GM21737 (cell line): ENCODE measurements at regions not wholly inside any gene's neighbourhood (a gene's known extent, or its start where the extent isn't known, plus 50 kb on each side); places are given as distances from the start of the nearest gene placed in this dataset.

Experiments used
- ATAC-seq: cut with Tn5 transposase; IDR thresholded peaks from one replicate; pipeline ENCODE4 v1.9.1; 2021; ENCODE audit warnings: mild to moderate bottlenecking, moderate library complexity; ENCODE audit not compliant: unreplicated experiment

DNA sequence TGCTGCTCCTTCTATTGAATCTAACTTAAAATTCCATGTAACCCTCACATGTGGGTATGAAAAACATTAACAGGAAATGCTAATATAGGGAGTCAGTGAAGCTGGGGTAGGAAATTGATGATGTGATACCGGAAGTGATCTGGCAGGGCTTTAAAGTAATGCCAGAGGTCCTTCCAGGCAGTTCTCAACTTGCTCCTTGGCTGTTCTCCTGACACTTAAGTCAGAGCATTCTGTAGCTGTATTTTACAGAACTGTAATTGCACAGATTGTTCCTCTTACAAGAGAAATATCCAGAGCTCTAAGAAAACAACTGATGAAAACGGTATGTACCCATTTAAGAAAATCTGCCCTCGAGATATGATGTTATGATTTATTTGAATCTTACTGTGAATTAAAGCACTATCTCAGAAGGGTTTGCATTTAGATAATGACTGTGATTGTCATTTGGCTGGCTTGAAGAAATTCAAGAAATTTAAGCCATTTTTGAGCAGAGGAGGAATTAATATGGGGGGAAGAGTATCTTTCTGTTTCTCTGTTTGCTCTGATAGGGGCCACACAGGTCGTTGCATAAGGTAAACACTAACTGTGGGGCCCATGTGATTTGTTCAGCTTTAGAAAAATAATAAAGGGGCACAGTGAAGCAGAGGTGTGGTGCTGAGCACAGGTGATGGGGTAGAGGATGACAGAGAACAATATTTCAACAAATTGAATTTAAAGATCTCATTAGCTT lies 88.4 kb downstream of the BBS10 start:
- no peak for ATAC-seq

DNA sequence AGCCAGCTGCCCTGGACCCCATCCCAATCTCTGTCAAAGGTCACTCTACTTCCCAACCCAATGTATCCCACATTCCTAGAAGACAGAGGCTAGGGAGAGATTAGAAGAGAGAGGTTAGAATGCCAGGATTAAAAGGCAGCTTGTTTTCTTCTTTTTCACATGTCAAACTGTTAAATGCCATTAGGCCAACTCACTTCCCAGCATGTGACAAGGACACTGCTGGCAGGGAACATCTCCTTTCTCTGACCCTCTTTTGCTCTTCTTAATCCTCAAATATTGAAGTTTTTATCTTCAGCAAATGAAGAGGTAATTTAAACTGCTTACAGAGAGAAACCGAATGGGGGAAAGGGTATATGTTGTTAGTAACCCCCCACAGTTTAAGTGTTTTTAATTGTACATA lies 89.1 kb downstream of the BBS10 start:
- ATAC-seq = no peak

DNA sequence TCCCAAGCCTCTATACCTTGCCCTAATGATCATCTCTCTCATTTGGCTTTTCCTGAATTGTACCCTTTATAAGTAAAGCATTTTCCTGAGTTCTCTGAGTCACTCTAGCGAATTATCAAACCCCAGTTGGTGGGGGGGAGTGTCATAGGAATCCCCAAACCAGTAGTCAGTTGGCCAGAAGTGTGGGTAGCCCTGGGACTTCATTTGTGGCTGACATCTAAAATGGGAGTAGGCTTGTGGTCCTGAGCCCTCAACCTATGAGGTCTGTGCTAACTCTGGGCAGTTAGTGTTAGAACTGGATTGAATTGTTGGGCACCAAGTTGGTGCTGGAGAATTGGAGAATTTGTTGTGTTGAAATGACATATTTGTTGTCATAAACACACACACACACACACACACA lies 91.3 kb downstream of the BBS10 start:
- no peak for ATAC-seq

DNA sequence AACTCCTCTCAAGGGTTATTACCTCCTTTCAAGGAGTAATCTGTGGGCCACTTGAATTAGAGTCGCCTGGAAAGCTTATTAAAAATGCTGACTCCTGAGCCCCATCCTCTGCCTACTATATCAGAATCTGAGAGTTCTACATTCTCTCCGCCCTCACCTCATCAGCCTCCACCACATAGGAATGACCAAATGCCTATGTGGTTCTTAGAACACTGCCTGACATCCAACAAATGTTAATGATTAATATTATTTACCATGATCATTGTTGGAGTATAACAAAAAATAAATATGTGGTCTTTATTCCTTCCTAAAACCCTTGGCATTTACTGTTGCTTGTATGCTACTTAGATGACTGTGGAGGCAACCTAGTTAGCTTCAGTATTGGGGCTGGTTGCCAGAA lies 91.9 kb downstream of the BBS10 start:
- ATAC-seq = no peak

DNA sequence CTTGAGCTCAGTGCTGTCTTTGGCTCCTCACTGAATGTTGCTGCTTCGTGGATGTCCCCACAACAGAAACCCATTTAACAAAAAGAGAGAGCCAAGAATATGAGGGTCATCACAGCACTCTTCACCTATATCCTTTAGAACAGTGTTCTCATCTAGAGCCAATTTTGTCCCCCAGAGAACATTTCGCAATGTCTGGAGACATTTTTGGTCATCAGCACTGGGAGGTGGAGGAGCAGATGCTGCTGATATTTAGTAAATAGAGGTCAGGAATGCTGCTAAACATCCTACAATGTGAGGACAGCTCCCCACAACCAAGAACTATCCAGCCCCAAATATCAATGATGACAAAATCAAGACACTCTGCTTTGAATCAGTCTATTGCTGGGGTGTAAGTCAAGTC lies 92.5 kb downstream of the BBS10 start:
- no peak for ATAC-seq

DNA sequence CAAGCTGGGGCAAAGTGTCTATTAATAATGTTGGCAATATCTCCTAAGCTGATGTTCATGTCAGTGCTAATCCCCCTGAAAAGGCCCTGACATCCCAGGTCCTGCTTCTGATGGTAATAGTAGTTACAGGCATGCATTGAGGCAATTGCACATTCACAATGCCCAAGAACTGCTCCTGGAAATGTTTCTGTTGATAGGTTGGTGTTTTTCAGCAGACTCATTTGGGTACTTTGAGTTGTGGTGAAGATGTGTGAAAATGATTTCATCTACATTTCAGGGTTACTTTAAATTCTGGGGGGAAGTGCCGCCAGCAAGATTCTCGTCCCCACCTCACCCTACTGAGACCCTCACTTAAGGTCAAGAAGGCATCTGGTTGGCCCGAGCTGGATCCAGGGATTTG lies 92.9 kb downstream of the BBS10 start:
- ATAC-seq = no peak

DNA sequence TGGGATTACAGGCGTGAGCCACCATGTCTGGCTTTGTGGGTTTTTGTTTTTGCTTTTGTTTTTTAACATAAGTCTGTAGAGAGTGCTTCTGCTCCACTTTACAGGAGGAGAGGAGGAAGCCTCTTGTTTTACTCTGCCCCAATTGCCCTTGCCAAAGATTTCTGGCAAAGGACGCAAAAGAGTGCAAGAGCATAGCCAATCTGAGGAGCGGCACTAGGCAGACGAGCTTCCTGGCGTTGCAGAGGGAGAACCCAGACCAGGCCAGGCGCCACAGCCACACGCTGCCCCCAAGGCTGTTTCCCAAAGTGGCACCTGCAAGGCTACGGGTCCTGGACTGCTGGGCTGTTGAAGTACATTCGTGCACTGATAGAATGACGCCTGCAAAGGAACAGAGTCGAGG lies 96.2 kb downstream of the BBS10 start:
- ATAC-seq = no peak

DNA sequence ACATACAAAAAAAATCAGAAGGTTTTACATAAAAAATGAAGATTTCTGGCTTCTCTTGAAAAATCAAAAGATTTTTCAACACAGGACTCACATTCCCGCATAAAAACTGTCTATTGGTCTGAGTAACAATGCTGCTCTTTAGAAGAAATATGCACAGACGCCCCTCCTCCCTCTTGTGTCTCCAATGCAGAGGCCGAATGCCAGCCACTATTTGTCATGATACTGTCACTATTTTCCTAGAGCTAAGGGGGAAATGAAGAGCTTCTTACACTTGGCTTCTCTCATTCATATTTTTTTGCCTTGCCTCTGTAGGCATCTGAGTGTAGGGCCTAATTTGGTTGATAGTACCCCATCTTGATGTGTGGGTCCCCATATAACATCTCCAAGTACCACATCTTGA lies 98.0 kb downstream of the BBS10 start:
- no peak for ATAC-seq

DNA sequence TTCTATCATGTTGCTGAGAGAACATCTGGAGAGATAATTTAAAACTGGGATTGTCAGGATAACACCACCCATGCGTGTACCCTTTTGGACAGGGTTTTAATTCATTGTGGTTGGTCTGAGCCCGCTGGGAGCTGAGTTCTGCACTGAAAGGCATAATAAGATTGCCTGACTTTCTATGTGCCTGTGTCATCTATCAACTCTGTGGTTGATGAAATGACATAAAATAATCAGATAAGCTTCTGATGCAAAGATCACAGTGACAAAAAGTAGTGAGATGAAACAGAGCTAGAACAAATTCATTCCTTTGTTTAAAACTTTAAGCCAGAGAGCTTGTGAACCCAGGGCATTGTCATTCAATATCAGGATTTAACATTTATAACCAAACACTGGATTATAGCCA lies 98.7 kb downstream of the BBS10 start:
- no peak for ATAC-seq

DNA sequence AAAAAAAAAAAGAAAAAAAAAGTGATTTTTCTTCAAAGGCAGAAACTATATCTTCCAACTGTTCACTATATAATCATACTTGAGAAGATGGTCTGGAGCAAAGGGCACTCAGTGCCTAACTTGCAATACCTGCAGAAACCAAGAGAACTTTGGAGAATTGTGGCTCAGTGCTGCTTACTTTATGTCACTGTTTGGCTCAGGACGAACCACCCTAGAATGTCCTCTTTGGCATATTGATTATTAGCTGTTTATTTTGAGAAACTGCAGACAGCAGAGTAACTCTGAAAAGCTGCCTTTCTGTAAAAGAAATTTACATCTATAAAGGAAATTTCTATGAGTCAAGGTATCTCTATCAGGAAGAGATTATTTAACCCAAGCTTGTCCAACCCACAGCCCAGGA lies 100.2 kb downstream of the BBS10 start:
- ATAC-seq = no peak

DNA sequence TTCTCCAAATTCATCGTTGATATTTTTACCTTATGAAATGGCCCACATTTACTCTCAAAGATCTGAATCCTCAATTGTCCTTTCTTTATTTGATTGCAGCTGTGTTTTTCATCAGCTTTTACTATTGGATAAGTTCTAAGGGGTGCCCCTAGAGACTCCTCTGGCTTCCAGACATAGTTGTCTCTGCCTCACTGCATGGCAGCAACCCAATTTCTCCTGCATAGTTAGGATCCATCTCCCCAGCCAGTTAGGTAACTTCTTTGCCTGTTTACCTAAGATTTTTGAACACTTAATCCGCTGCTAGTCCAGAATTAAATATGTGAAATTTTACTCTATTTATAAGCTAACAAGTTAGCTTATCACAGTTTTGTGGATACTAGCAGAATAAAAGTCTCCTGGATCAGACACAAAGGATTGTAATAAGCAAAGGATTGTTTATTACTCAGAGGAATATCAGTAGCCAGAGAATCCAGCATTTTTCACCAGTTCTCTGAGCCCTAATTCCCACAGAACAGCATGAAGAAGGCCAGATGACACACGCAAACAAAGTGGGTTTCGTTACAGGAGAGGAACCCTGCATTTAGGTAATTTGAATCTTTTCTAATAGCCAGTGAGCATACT lies 101.1 kb downstream of the BBS10 start:
- no peak for ATAC-seq

DNA sequence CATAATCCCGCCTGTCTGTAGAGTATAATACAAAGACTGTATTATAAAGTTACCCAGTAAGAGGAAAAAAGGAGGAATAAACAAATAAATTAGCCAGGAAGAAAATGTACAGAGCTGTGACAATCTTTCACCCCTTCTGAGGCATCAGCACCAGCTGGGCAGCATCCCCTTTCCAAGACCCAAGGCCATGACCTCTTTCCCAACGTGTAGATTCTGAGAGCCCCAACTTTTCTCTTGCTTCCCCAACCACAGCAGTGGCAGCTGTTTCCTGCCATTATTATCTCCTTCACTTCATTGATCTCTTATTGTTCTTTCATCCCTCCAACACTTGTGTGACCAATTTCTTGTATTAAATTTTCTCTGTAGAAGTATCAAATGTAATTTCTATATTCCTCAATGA lies 101.6 kb downstream of the BBS10 start:
- no peak for ATAC-seq

DNA sequence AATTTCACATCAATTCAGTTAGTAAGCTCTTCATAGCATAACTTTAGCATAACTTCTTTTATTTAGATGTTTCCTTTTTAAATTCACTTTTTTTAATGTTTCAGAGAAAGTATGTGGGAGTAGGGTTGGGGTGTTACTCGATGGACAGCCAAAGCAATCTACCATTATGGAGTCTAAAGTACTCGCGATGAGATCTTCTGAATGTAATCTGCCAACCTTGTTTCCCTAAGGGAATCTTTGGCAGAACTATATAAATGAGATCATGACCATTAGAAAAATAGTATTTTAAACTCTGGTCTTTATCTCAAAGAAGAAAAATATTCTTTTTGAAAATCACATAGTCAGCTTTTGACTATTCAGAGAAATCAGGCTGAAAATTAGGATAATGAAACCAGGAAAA lies 103.9 kb downstream of the BBS10 start:
- ATAC-seq = no peak

DNA sequence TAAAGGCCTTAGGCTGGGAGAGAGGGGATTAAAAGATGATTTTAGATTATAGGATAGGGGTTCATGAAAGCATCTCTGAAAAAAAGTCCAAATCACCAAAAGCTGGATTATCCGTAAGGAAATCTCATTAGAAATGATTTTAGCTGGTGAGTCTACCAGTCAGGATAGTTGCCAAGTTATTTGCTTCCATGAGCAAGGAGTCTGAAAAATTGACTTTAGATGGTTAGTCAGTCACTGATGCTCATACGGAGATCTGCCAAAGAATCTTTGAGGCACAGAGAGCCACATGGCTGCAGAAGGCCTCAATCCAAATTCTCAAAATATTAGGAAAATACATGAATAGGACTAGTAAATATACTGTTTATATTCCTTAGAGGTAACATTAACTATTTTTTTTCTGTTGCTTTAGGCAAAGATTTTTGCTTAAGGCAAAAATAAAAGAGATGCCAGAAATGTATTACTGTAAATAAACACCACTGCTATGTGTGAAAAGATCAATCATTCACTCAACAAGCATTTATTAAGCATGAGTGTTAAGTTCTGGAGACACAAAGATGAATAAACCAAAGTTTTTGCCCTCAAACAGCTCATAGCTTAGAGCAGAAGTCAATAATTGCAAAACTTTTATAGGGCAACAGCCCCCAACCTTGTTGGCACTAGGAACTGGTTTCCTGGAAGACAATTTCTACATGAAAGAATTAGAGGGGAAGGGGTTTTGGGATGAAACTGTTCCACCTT lies 105.2 kb downstream of the BBS10 start:
- ATAC-seq = no peak

DNA sequence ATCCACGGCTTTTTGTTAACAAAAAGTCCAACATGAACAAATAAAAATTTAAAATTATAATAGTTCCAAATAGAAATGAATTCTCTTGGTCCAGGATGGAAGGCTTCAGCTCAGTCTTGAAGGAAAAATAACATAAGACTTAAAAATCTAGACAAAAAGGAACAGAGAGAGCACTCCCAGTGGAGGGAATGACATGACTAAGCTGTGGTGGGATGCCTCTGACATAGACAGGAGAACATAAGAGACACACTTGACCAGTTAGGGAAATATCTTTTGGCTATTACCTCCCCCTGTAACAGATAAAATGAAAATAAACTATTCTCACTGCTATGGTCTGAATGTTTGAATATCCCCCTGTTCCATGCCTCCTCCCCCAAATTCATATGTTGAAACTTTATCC lies 106.8 kb downstream of the BBS10 start:
- ATAC-seq = no peak

DNA sequence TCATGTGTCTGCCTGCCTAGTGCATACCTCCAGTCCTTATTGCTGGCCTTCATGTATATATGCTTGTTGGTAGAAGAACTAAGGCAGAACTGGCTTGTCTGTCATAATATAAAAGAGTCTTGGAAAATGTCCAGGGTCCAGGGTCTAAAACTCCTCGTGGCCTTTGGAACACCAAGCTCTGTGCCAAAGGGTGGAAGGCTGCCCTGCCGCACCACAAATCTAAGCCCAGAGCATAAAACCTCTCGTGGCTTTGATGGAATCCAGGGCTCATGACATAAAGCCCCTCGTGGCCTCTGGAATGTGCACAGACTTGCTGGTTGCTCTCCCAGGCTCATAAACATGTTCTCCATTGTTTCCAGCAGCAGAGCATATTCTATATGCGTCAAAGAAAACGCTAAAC lies 107.9 kb downstream of the BBS10 start:
- ATAC-seq = no peak

DNA sequence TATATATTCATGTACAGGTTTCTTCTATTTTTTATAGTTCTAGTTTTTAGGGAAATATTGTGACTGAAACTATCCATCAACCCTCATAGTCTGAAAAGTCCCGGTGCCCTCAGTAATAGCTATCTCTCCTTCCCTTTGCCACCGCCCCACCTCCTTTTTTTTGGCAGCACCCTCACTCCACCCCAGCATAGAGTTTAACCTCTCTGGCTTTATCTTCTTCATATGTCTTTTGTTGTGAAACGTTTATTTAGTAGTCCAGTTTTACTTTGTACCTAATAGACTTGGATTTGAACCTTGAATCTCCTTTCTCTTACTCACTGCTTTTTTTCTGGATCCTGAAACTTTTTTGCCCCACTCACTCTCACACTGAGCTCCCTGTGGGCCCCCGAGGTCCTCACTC lies 109.5 kb downstream of the BBS10 start:
- no peak for ATAC-seq

DNA sequence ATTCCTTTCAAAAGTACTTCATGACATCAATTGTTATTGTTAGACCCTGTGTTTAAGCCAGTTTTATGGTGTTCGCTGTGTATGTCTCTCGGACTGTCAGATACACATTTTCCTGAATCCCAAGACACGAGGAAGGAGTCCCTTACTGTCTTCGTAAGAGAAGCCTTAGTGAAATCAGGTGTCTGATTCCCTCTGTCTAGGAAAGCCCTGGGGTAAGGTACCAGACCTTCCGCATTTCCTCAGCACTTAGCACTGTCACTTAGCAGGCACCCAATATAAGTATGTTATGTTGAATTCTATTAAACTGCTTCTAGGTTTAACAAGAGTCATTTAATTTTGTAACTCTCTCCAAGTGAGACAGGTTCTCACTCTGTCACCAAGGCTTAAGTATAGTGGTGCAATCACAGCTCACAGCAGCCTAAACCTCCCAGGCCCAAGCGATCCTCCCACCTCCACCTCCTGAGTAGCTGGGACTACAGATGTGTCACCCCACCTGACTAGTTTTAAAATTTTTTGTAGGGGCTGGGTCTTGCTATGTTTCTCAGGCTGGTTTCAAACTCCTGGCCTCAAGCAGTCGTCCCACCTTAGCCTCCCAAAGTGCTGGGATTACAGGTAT lies 111.0 kb downstream of the BBS10 start:
- ATAC-seq = no peak

DNA sequence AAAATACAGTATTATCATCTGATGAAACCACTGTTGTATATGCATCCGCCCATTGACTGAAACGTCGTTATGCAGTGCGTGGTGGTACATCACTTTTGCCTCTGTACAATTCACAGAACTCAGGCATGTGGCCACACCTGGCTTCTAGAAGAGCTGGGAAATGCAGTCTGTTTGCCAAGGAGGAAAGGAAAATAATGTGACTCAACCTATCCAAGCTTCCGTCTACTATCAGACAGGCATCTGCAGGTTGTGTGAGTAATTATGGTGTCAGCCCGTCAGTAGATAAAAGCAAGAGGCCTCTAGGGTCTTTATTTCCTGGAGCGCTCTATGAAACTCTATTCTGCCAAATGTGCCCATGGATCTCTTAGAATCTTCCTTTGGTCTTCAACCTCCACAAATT lies 111.6 kb downstream of the BBS10 start:
- ATAC-seq = no peak

DNA sequence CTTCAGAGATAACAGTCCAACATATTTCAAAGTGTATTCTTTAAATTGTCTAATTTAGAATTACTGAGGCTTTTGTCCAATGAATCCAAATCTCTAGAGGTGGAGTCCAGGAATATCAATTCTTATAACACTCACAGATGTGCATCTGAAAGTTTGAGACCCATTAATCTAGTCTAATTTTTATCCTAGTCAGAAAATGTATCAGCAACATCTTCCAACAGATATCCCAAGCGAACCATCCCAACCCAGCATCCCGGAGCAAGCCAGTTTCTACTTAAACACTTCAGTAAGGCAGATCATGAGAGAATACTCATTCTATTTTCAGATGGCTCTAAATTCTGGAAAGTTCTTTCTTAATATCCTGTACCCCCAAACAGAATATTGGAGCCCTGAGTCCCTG lies 113.5 kb downstream of the BBS10 start:
- no peak for ATAC-seq

DNA sequence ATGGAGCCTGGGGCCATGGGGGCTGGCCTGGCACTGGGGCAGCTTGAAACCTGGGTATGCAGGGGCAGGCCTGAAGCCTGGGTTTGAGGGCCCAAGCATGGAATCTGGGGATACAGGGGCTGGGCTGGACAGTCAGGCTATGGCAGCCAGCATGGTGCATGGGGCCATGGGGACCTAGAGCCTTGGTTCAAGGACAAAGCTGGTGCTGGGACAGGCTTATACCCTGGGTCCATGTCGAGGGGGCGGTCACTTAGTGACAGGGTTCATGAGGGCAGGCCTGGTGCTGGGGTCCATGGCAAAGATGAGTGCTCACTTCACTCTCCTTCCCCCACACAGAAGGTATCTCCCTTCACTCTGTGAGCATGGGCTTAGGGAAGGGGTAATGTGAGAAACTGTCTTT lies 116.2 kb downstream of the BBS10 start:
- no peak for ATAC-seq

DNA sequence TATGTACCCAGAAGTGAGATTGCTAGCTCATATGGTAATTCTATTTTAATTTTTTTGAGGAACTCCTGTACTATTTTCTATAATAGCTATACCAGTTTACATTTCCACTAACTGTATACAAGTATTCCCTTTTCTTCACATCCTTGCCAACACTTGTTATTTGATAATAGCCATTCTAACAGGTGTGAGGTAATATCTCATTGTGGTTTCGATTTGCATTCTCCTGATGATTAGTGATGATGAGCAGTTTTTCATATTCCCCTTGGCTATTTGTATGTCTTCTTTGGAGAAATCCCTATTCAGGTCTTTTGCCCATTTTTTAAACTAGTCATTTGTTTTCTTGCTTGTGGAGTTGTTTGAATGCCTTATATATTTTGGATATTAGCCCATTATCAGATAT lies 121.3 kb downstream of the BBS10 start:
- ATAC-seq = no peak
